Mesothelial cell of epicardium (in vitro differentiated cells): ENCODE measurements at regions not wholly inside any gene's neighbourhood (a gene's known extent, or its start where the extent isn't known, plus 50 kb on each side); places are given as distances from the start of the nearest gene placed in this dataset. TPM values are rescaled to one million over a fixed set of nuclear protein-coding genes. Genes with fewer than 3 reads are reported as not detected.

Experiments
- DNase-seq, 2 experiments: peaks; one replicate each; pipeline ENCODE4 v3.0.0; 2021; ENCODE audit warnings: low spot score in 2 of 2; ENCODE audit not compliant: unreplicated experiment in 2 of 2
- H3K27ac Mint-ChIP-seq: 2 replicates; pipeline ENCODE4 v1.8.0; 2021; ENCODE audit warnings: mixed read lengths
- H3K27me3 Mint-ChIP-seq: 2 replicates; pipeline ENCODE4 v1.8.0; 2021; ENCODE audit warnings: low read depth, mixed read lengths
- H3K36me3 Mint-ChIP-seq: 2 replicates; pipeline ENCODE4 v1.8.0; 2021; ENCODE audit warnings: mixed read lengths
- H3K4me1 Mint-ChIP-seq: 2 replicates; pipeline ENCODE4 v1.8.0; 2021; ENCODE audit warnings: mixed read lengths
- H3K4me3 Mint-ChIP-seq: 2 replicates; pipeline ENCODE4 v1.8.0; 2021; ENCODE audit warnings: mild to moderate bottlenecking, moderate library complexity, mixed read lengths
- H3K9me3 Mint-ChIP-seq: 2 replicates; pipeline ENCODE4 v1.8.0; 2021; ENCODE audit warnings: mixed read lengths
- CTCF ChIP-seq: fragments of 200-600 bp; sonication (generic); IDR thresholded peaks from one replicate; pipeline ENCODE4 v1.5.0; 2021; ENCODE audit warnings: antibody characterized with exemption; ENCODE audit not compliant: unreplicated experiment
- microRNA-seq: library from miRNA; unstranded; fragments of <30 nt; microRNA quantifications from one replicate; pipeline ENCODE4 v1.2.0, GENCODE V29; 2021; ENCODE audit warnings: inconsistent platforms, mixed read lengths

- Mint-ChIP-seq H3K4me3 (no peak overlapping the region), H3K36me3 (no peaks in the 10 kb centered on the region), H3K9me3 (no peaks in the 10 kb centered on the region), H3K27me3 (no peaks in the 10 kb centered on the region), H3K4me1 (no peaks in the 10 kb centered on the region), H3K27ac (no peak overlapping the region)
- no peak for DNase-seq
- TF ChIP-seq CTCF, result no peak
Measured at GRCh38 chr21:23162198-23162946, 2164.2 kb downstream of the NCAM2 start.

Small RNAs in the stretch of these regions (microRNA-seq; reads per million reads assigned to microRNA genes)
- not detected for gene MIR6130
